ENCODE measurements at regions not wholly inside any gene's neighbourhood (a gene's known extent, or its start where the extent isn't known, plus 50 kb on each side); places are given as distances from the start of the nearest gene placed in this dataset.

- no peak for FAIRE-seq
- DNase-seq (ENCODE audit: insufficient read length), result no peak
- no peak for TF ChIP-seq POLR2A (IDR thresholded peaks at IDR 0.05; ENCODE audit: low read depth, low read length)
- TF ChIP-seq POLR2AphosphoS5 (IDR thresholded peaks at IDR 0.05; ENCODE audit: low read depth, low read length), result no peak
- TF ChIP-seq TAF1 (IDR thresholded peaks at IDR 0.05; ENCODE audit: borderline replicate concordance, low read depth, low read length), result no peak
Observed at GRCh38 chr11:69573761-69574607, 67.0 kb upstream of the CCND1 start.

GRCh38 chr11:69574608-69575255 lies 66.2 kb upstream of the CCND1 start:
- DNase-seq (ENCODE audit: insufficient read length), result no peak
- FAIRE-seq, result no peak
- TF ChIP-seq POLR2A (IDR thresholded peaks at IDR 0.05; ENCODE audit: low read depth, low read length), result no peak
- no peak for TF ChIP-seq TAF1 (IDR thresholded peaks at IDR 0.05; ENCODE audit: borderline replicate concordance, low read depth, low read length)
- no peak for TF ChIP-seq POLR2AphosphoS5 (IDR thresholded peaks at IDR 0.05; ENCODE audit: low read depth, low read length)

GRCh38 chr11:69575296-69576068 lies 65.5 kb upstream of the CCND1 start:
- DNase-seq (ENCODE audit: insufficient read length) (no peak), FAIRE-seq (no peak)

GRCh38 chr11:69576069-69576782 lies 64.7 kb upstream of the CCND1 start:
- no peak for FAIRE-seq
- TF ChIP-seq POLR2A (IDR thresholded peaks at IDR 0.05; ENCODE audit: low read depth, low read length) (no peak), TAF1 (IDR thresholded peaks at IDR 0.05; ENCODE audit: borderline replicate concordance, low read depth, low read length) (no peak), POLR2AphosphoS5 (IDR thresholded peaks at IDR 0.05; ENCODE audit: low read depth, low read length) (no peak)

More at GRCh38 chr11:69575296-69576068, 65.5 kb upstream of the CCND1 start:
- no peak for TF ChIP-seq POLR2A (IDR thresholded peaks at IDR 0.05; ENCODE audit: low read depth, low read length)

GRCh38 chr11:69578167-69578566 lies 62.8 kb upstream of the CCND1 start:
- no peak for DNase-seq (ENCODE audit: insufficient read length)
- FAIRE-seq, result no peak
- TF ChIP-seq TAF1 (IDR thresholded peaks at IDR 0.05; ENCODE audit: borderline replicate concordance, low read depth, low read length) (no peak), POLR2AphosphoS5 (IDR thresholded peaks at IDR 0.05; ENCODE audit: low read depth, low read length) (no peak), POLR2A (IDR thresholded peaks at IDR 0.05; ENCODE audit: low read depth, low read length) (no peak)

More at GRCh38 chr11:69576069-69576782, 64.7 kb upstream of the CCND1 start:
- DNase-seq (ENCODE audit: insufficient read length), result no peak

GRCh38 chr11:69580529-69580928 lies 60.4 kb upstream of the CCND1 start:
- FAIRE-seq, result no peak
- TF ChIP-seq POLR2A (IDR thresholded peaks at IDR 0.05; ENCODE audit: low read depth, low read length) (no peak), TAF1 (IDR thresholded peaks at IDR 0.05; ENCODE audit: borderline replicate concordance, low read depth, low read length) (no peak), POLR2AphosphoS5 (IDR thresholded peaks at IDR 0.05; ENCODE audit: low read depth, low read length) (no peak)
- DNase-seq (ENCODE audit: insufficient read length), result no peak

- no peak for DNase-seq (ENCODE audit: insufficient read length)
Observed at GRCh38 chr11:69582756-69583467, 58.0 kb upstream of the CCND1 start.

GRCh38 chr11:69584160-69584559 lies 56.8 kb upstream of the CCND1 start:
- no peak for TF ChIP-seq TAF1 (IDR thresholded peaks at IDR 0.05; ENCODE audit: borderline replicate concordance, low read depth, low read length)
- TF ChIP-seq POLR2AphosphoS5 (IDR thresholded peaks at IDR 0.05; ENCODE audit: low read depth, low read length), result no peak
- no peak for TF ChIP-seq POLR2A (IDR thresholded peaks at IDR 0.05; ENCODE audit: low read depth, low read length)
- DNase-seq (ENCODE audit: insufficient read length) (no peak), FAIRE-seq (no peak)

More at GRCh38 chr11:69582756-69583467, 58.0 kb upstream of the CCND1 start:
- no peak for FAIRE-seq
- no peak for TF ChIP-seq POLR2A (IDR thresholded peaks at IDR 0.05; ENCODE audit: low read depth, low read length)
- TF ChIP-seq TAF1 (IDR thresholded peaks at IDR 0.05; ENCODE audit: borderline replicate concordance, low read depth, low read length), result no peak
- no peak for TF ChIP-seq POLR2AphosphoS5 (IDR thresholded peaks at IDR 0.05; ENCODE audit: low read depth, low read length)

GRCh38 chr11:69585385-69585784 lies 55.6 kb upstream of the CCND1 start:
- DNase-seq (ENCODE audit: insufficient read length), result no peak
- no peak for FAIRE-seq
- no peak for TF ChIP-seq POLR2AphosphoS5 (IDR thresholded peaks at IDR 0.05; ENCODE audit: low read depth, low read length)
- TF ChIP-seq POLR2A (IDR thresholded peaks at IDR 0.05; ENCODE audit: low read depth, low read length), result no peak
- no peak for TF ChIP-seq TAF1 (IDR thresholded peaks at IDR 0.05; ENCODE audit: borderline replicate concordance, low read depth, low read length)

GRCh38 chr11:69587454-69588090 lies 53.4 kb upstream of the CCND1 start:
- FAIRE-seq, result no peak
- TF ChIP-seq POLR2A (IDR thresholded peaks at IDR 0.05; ENCODE audit: low read depth, low read length), result no peak
- TF ChIP-seq TAF1 (IDR thresholded peaks at IDR 0.05; ENCODE audit: borderline replicate concordance, low read depth, low read length), result no peak
- TF ChIP-seq POLR2AphosphoS5 (IDR thresholded peaks at IDR 0.05; ENCODE audit: low read depth, low read length), result no peak

More at GRCh38 chr11:69587454-69588090, 53.4 kb upstream of the CCND1 start:
- DNase-seq (ENCODE audit: insufficient read length), result no peak
